NCI-H526 treated with DMSO at 0.1 percent for 48 hours (cell line): ENCODE measurements at regions not wholly inside any gene's neighbourhood (a gene's known extent, or its start where the extent isn't known, plus 50 kb on each side); places are given as distances from the start of the nearest gene placed in this dataset.
"Not testable (repeated sequence)": the region's sequence is repeated elsewhere in the genome, so short reads cannot be mapped to it uniquely, and the experiment has no call there.

Experiments
- DNase-seq: peaks from one replicate; lab custom pipeline; 2025; lab: John Stamatoyannopoulos, UW

GRCh38 chr2:44086629-44087028 lies 82.0 kb upstream of the PPM1B start:
- DNase-seq = no peak

GRCh38 chr2:44087036-44087713 lies 81.5 kb upstream of the PPM1B start:
- peak; percentile 33 for DNase-seq

- DNase-seq = no peak
These were observed 81.0 kb upstream of the PPM1B start for GRCh38 chr2:44087714-44088092.

GRCh38 chr2:44092519-44092918 lies 76.2 kb upstream of the PPM1B start:
- DNase-seq = not testable (repeated sequence)

- no peak for DNase-seq
These were observed 74.7 kb upstream of the PPM1B start for GRCh38 chr2:44093970-44094369.

GRCh38 chr2:44097322-44097907 lies 71.3 kb upstream of the PPM1B start:
- no peak for DNase-seq

GRCh38 chr2:44098050-44098449 lies 70.6 kb upstream of the PPM1B start:
- DNase-seq = no peak

GRCh38 chr2:44098891-44099290 lies 69.8 kb upstream of the PPM1B start:
- DNase-seq = no peak

GRCh38 chr2:44100351-44100750 lies 68.3 kb upstream of the PPM1B start:
- DNase-seq = no peak

- DNase-seq = no peak
These were observed 67.4 kb upstream of the PPM1B start for GRCh38 chr2:44101246-44101645.

- no peak for DNase-seq
These were observed 65.7 kb upstream of the PPM1B start for GRCh38 chr2:44102790-44103562.

GRCh38 chr2:44103639-44104038 lies 65.0 kb upstream of the PPM1B start:
- no peak for DNase-seq

GRCh38 chr2:44104855-44105271 lies 63.8 kb upstream of the PPM1B start:
- no peak for DNase-seq

- DNase-seq = not testable (repeated sequence)
These were observed 62.2 kb upstream of the PPM1B start for GRCh38 chr2:44106509-44106908.

GRCh38 chr2:44107086-44107740 lies 61.5 kb upstream of the PPM1B start:
- no peak for DNase-seq

- no peak for DNase-seq
These were observed 60.7 kb upstream of the PPM1B start for GRCh38 chr2:44107974-44108373.

- no peak for DNase-seq
These were observed 59.5 kb upstream of the PPM1B start for GRCh38 chr2:44109166-44109565.

GRCh38 chr2:44110444-44110843 lies 58.2 kb upstream of the PPM1B start:
- DNase-seq = no peak

GRCh38 chr2:44112096-44112495 lies 56.6 kb upstream of the PPM1B start:
- no peak for DNase-seq

GRCh38 chr2:44116319-44116718 lies 52.4 kb upstream of the PPM1B start:
- DNase-seq = no peak

- DNase-seq = no peak
These were observed 50.4 kb upstream of the PPM1B start for GRCh38 chr2:44118257-44118656.
